ENCODE measurements at regions not wholly inside any gene's neighbourhood (a gene's known extent, or its start where the extent isn't known, plus 50 kb on each side); places are given as distances from the start of the nearest gene placed in this dataset.

DNA sequence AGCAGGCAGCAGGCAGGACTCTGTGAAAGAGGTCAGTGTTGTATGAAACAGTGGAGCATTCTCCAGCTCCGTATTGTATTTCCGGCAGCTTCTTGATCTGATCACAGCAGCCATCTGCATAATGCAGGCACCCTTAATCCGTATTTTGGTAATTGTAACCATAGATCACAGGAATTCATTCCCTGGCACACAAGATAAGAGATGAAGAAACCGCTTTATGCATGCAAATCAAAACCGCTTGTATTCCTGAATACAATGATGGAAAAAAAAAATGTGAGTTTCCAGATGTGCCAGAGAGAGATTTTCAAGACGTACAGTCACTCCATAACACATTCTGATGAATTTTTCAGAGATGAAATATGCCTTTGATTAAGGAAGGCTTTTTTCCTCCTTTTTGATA, 221.3 kb downstream of the ACKR3 start:
- no peaks in the 10 kb centered on the region for H3K4me1 ChIP-seq
- TF ChIP-seq, protein P1, sequence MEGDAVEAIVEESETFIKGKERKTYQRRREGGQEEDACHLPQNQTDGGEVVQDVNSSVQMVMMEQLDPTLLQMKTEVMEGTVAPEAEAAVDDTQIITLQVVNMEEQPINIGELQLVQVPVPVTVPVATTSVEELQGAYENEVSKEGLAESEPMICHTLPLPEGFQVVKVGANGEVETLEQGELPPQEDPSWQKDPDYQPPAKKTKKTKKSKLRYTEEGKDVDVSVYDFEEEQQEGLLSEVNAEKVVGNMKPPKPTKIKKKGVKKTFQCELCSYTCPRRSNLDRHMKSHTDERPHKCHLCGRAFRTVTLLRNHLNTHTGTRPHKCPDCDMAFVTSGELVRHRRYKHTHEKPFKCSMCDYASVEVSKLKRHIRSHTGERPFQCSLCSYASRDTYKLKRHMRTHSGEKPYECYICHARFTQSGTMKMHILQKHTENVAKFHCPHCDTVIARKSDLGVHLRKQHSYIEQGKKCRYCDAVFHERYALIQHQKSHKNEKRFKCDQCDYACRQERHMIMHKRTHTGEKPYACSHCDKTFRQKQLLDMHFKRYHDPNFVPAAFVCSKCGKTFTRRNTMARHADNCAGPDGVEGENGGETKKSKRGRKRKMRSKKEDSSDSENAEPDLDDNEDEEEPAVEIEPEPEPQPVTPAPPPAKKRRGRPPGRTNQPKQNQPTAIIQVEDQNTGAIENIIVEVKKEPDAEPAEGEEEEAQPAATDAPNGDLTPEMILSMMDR (IDR thresholded peaks at IDR 0.05): no peak
- no peak overlapping the region for H3K4me3 ChIP-seq
- no peak for DNase-seq
- intact Hi-C loops (cut with DNase I): no loop called here
- H3K27me3 ChIP-seq: peaks cover 0 to 38% of the 10 kb centered on the region in 2 donors
- no peaks in the 10 kb centered on the region for H3K36me3 ChIP-seq
- H3K27ac ChIP-seq: no peak overlapping the region
- ATAC-seq: no peak
- no peaks in the 10 kb centered on the region for H3K9me3 ChIP-seq

GRCh38 chr2:236793023-236794011, 223.7 kb downstream of the ACKR3 start:
- TF ChIP-seq, protein P1 (IDR thresholded peaks at IDR 0.05): no peak
- intact Hi-C loops (cut with DNase I): no loop called here
- Histone ChIP-seq H3K9me3 (no peaks in the 10 kb centered on the region), H3K36me3 (no peaks in the 10 kb centered on the region), H3K27ac (no peak overlapping the region), H3K4me3 (no peak overlapping the region), H3K27me3 (peaks cover 0 to 38% of the 10 kb centered on the region in 2 donors), H3K4me1 (no peaks in the 10 kb centered on the region)
- ATAC-seq: no peak
- DNase-seq: no peak

DNA sequence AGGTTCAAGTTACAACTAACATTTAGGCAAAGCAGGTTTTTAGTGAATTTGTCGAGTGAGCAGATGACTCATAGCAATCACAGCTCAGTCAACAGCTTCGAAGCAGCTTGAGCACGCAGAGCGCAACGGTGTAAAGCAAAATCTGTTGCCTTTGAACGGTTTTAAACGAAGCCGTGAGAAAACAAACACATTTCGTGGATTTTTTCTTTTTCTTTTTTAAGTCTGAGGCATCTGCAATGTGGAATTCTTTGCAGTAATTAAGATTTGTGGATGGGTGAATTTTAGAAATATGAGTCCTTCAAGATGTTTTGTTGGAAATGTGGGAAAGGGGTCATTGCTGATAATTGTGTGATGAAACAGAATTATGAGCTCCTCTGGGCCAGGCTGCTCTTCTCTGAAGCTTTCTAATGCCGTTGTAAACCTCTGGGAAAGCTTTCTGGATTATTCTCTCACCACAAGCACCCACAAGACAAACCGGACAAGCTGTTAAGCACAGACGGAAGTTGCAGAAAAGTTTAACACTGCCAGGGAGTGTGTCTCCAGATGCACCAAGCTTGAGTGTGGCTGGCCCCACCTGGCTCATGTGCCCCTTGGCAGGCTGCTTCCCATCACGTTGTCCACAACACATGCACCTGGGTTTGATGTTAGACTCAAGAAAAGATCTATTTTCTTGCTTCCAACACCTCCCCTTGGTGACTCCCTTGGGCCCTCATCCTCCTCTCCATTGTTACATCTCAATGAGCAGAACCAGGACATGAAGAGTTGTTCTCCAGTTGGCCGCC, 224.7 kb downstream of the ACKR3 start:
- intact Hi-C loops (cut with DNase I): no loop called here
- Histone ChIP-seq H3K27me3 (peaks cover 0 to 38% of the 10 kb centered on the region in 2 donors), H3K4me3 (no peak overlapping the region), H3K27ac (no peak overlapping the region), H3K4me1 (no peaks in the 10 kb centered on the region), H3K36me3 (no peaks in the 10 kb centered on the region), H3K9me3 (no peaks in the 10 kb centered on the region)
- DNase-seq (peak in 1 of 4 donors; percentile 57), ATAC-seq (no peak)
- TF ChIP-seq, protein P1 (IDR thresholded peaks at IDR 0.05): no peak

DNA sequence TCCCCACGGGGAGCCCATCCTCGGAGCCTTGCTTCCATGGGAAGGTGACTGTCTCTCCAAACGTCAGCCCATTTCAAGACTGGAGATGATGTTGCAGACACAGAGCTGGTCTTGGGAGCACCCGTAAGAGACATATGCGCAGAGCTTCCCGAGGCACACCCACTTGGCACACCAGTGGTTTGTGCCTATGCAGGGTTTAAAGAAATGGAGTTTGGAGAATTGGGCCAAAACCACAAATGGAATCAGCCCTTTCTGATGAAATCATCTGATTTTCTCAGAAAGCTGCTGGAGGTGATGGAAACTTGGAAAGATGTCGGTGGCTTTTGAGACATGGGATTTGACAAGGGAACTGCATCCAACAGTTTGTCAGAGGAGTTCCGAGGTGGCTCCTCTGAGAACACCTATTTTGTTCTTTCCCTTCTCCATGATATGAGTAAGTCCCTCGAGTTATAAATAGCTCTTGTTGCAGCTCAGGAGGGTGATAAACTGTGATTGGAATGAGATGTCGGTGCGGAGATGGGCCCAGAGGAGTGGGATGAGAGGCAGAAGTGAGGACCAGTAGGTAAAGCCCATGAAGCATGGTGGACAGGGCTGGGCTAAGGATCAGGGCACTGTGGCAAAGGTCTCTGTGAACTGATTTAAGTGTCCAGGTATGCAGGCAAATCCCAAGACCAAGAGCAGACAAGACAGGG, 225.7 kb downstream of the ACKR3 start:
- H3K4me1 ChIP-seq: no peaks in the 10 kb centered on the region
- H3K9me3 ChIP-seq: no peaks in the 10 kb centered on the region
- ATAC-seq: no peak
- intact Hi-C loops (cut with DNase I): no loop called here
- H3K27me3 ChIP-seq: peaks cover 0 to 37% of the 10 kb centered on the region in 2 donors
- H3K27ac ChIP-seq: no peak overlapping the region
- TF ChIP-seq, protein P1 (IDR thresholded peaks at IDR 0.05): no peak
- no peaks in the 10 kb centered on the region for H3K36me3 ChIP-seq
- no peak overlapping the region for H3K4me3 ChIP-seq
- no peak for DNase-seq

All from left lung (tissue), 4 donors.